B cell (primary cell): ENCODE measurements at regions not wholly inside any gene's neighbourhood (a gene's known extent, or its start where the extent isn't known, plus 50 kb on each side); places are given as distances from the start of the nearest gene placed in this dataset.

Source experiments
- ATAC-seq: fragments of 200-7000 bp; cut with Tn5 transposase; one replicate; pipeline ENCODE4 v1.10.0; 2021; ENCODE audit warnings: low read depth, mild to moderate bottlenecking, moderate number of reproducible peaks, moderate library complexity
- CTCF ChIA-PET: fragments of 350-600 bp; sonication (Branson Sonifier 250); formaldehyde crosslinking; loops from one replicate; lab custom pipeline; 2021; ENCODE audit warnings: antibody characterized with exemption, inconsistent platforms; lab: Charles Lee
- POLR2A ChIA-PET: fragments of 350-600 bp; sonication (Branson Sonifier 250); formaldehyde crosslinking; loops from one replicate; lab custom pipeline; 2021; ENCODE audit warnings: antibody characterized with exemption; lab: Charles Lee
- DNase-seq: peaks from one replicate; pipeline ENCODE4 v3.0.0; 2013
- H2AFZ ChIP-seq: 2 replicates; pipeline ENCODE4 v1.6.1; 2012; ENCODE audit warnings: mild to moderate bottlenecking, low read depth, low read length; ENCODE audit not compliant: insufficient read depth, poor library complexity, severe bottlenecking
- H3K27ac ChIP-seq, 2 donors: 1 replicate in 1 of 2; 2 replicates in 1 of 2; pipeline ENCODE4 v1.5.1; 2012 to 2013; ENCODE audit warnings: low read length in 2 of 2, mild to moderate bottlenecking in 2 of 2, moderate library complexity in 1 of 2
- H3K27me3 ChIP-seq, 4 experiments: fragments of 200-600 bp in 1 of 4; sonication (generic) in 1 of 4; replicated peaks in 1 of 4; 1 replicate in 2 of 4; 2 replicates in 2 of 4; pipeline versions ENCODE4 v1.6.1 to v1.7.0; 2013 to 2016; ENCODE audit warnings: low read length in 3 of 4, mild to moderate bottlenecking in 2 of 4, mixed read lengths in 1 of 4, moderate library complexity in 1 of 4; ENCODE audit not compliant: insufficient read depth in 4 of 4, control insufficient read depth in 3 of 4; ENCODE audit errors: control extremely low read depth in 1 of 4
- H3K36me3 ChIP-seq, 2 experiments: replicated peaks in 1 of 2; 1 replicate in 1 of 2; 2 replicates in 1 of 2; pipeline versions ENCODE4 v1.6.1 to v1.7.1; 2013; ENCODE audit warnings: low read length in 1 of 2; ENCODE audit not compliant: insufficient read depth in 2 of 2, control insufficient read depth in 1 of 2; ENCODE audit errors: control extremely low read depth in 1 of 2, extremely low read depth in 1 of 2
- H3K4me1 ChIP-seq, 2 donors: fragments of 200-600 bp in 1 of 2; sonication (generic) in 1 of 2; 1 replicate in 1 of 2; 2 replicates in 1 of 2; pipeline versions ENCODE4 v1.5.1 to v1.6.1; 2013 to 2017; ENCODE audit warnings: low read length in 2 of 2; ENCODE audit not compliant: control insufficient read depth in 2 of 2, insufficient read depth in 2 of 2
- H3K4me2 ChIP-seq: replicated peaks from 2 replicates; pipeline ENCODE3; 2012; ENCODE audit warnings: mild to moderate bottlenecking, low read depth, low read length; ENCODE audit not compliant: poor library complexity, severe bottlenecking
- H3K4me3 ChIP-seq, 5 experiments: fragments of 200-600 bp in 1 of 5; sonication (generic) in 1 of 5; 1 replicate in 3 of 5; 2 replicates in 2 of 5; pipeline versions ENCODE4 v1.5.1 to v1.7.0; 2011 to 2016; ENCODE audit warnings: low read length in 4 of 5, mild to moderate bottlenecking in 4 of 5, low read depth in 2 of 5, control low read depth in 1 of 5, moderate library complexity in 1 of 5; ENCODE audit not compliant: insufficient read depth in 1 of 5; ENCODE audit errors: control extremely low read depth in 1 of 5, extremely low read depth in 1 of 5
- H3K79me2 ChIP-seq: fragments of 200-600 bp; sonication (generic); one replicate; pipeline ENCODE4 v1.6.0; 2016; ENCODE audit warnings: low read length; ENCODE audit not compliant: control insufficient read depth, insufficient read depth
- H3K9ac ChIP-seq: fragments of 200-600 bp; sonication (generic); 2 replicates; pipeline ENCODE4 v1.6.1; 2017; ENCODE audit warnings: mild to moderate bottlenecking, low read length, moderate library complexity
- H3K9me3 ChIP-seq, 3 donors: one replicate each; pipeline versions ENCODE4 v1.6.1 to v1.7.1; 2013; ENCODE audit warnings: low read length in 2 of 3; ENCODE audit not compliant: control insufficient read depth in 2 of 3, insufficient read depth in 1 of 3; ENCODE audit errors: control extremely low read depth in 1 of 3
- H4K20me1 ChIP-seq: 2 replicates; pipeline ENCODE4 v1.6.0; 2012; ENCODE audit warnings: mild to moderate bottlenecking, low read length; ENCODE audit not compliant: insufficient read depth, control insufficient read depth, poor library complexity, severe bottlenecking
- H3K27ac Mint-ChIP-seq: one replicate; pipeline ENCODE4 v1.8.0; 2021; ENCODE audit warnings: mixed read lengths
- H3K27me3 Mint-ChIP-seq: one replicate; pipeline ENCODE4 v1.8.0; 2021; ENCODE audit warnings: mixed read lengths
- H3K4me1 Mint-ChIP-seq: one replicate; pipeline ENCODE4 v1.8.0; 2021; ENCODE audit warnings: mixed read lengths
- H3K4me3 Mint-ChIP-seq: one replicate; pipeline ENCODE4 v1.8.0; 2021; ENCODE audit warnings: mixed read lengths
- H3K9me3 Mint-ChIP-seq: one replicate; pipeline ENCODE4 v1.8.0; 2022; ENCODE audit warnings: mixed read lengths; ENCODE audit not compliant: insufficient read depth
- EZH2 ChIP-seq: IDR thresholded peaks from 2 replicates; pipeline ENCODE4 v1.6.1; 2012; ENCODE audit warnings: borderline replicate concordance, low read depth, mild to moderate bottlenecking, moderate library complexity, low read length; ENCODE audit not compliant: insufficient read depth, poor library complexity, severe bottlenecking
- WGBS: methylation state at CpG from one replicate; pipeline ENCODE4 v1.1.5; 2013; ENCODE audit warnings: missing lambda C conversion rate; ENCODE audit not compliant: insufficient coverage; 5-methylcytosine and 5-hydroxymethylcytosine counted together
- intact Hi-C: fragments of 100-400 bp; cut with micrococcal nuclease; formaldehyde crosslinking; loops from one replicate; pipeline ENCODE4 v1.10.0; 2022
- TF ChIP-seq, protein P1 (sequence below): fragments of 200-600 bp; IDR thresholded peaks from one replicate; pipeline ENCODE4 v1.8.0; 2022; ENCODE audit warnings: antibody characterized with exemption, mild to moderate bottlenecking

DNA sequence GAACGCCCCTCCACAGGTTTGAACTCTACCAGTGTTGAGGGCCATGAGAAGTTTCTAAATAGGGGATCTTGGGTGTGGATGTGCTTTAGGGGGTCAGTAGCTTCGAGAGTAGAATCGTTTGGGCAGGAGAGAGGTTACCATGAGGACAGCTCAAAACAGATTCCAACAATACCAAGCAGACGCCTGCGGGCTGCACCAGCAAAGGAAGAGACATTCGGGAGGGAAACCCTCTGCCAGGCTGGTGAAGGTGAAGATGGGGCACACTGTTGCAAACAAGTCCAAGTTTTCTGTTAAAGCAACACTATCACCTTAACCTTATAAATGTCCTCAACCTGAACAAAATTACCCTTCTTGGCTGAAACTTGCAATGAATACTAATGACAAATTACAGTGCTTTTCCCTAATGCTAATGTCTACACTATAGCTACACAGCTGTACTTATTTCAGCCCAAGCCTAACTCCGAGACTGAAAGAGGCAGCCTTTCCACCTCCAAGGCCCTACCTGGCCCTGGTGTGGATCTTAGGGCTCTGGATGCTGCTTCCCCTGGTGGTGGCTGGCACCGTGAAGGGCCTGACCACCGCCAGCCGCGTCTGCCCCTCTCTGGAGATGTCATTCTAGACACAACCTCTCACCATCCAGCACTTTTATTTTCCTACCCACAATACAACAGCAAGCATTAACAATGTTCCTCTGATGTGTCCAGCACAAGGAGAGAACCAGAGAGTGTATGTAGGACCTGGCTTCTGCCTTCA lies 80.1 kb downstream of the DLL1 start:
- no peaks in the 10 kb centered on the region for H3K36me3 ChIP-seq
- peaks cover 0 to 11% (median 0%) of the 10 kb centered on the region in 4 experiments for H3K27me3 ChIP-seq
- DNase-seq (no peak), ATAC-seq (no peak)
- H4K20me1 ChIP-seq, result no peaks in the 10 kb centered on the region
- no peak overlapping the region for H3K4me2 ChIP-seq
- no peak overlapping the region for H3K27ac ChIP-seq
- no peaks in the 10 kb centered on the region for H3K4me1 ChIP-seq
- no peaks in the 10 kb centered on the region for H3K79me2 ChIP-seq
- intact Hi-C loops, result no loop called here
- peaks cover 12% of the 10 kb centered on the region for H3K27me3 Mint-ChIP-seq
- no peak overlapping the region for H3K4me3 ChIP-seq
- 75% methylated on average over 6 of the region's 11 CpGs for WGBS
- H3K9ac ChIP-seq, result no peak overlapping the region
- CTCF ChIA-PET, result no interaction called here
- no peak for TF ChIP-seq EZH2
- TF ChIP-seq, protein P1, sequence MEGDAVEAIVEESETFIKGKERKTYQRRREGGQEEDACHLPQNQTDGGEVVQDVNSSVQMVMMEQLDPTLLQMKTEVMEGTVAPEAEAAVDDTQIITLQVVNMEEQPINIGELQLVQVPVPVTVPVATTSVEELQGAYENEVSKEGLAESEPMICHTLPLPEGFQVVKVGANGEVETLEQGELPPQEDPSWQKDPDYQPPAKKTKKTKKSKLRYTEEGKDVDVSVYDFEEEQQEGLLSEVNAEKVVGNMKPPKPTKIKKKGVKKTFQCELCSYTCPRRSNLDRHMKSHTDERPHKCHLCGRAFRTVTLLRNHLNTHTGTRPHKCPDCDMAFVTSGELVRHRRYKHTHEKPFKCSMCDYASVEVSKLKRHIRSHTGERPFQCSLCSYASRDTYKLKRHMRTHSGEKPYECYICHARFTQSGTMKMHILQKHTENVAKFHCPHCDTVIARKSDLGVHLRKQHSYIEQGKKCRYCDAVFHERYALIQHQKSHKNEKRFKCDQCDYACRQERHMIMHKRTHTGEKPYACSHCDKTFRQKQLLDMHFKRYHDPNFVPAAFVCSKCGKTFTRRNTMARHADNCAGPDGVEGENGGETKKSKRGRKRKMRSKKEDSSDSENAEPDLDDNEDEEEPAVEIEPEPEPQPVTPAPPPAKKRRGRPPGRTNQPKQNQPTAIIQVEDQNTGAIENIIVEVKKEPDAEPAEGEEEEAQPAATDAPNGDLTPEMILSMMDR, result no peak
- H3K9me3 Mint-ChIP-seq, result no peaks in the 10 kb centered on the region
- H3K9me3 ChIP-seq, result peaks cover 0 to 10% (median 0%) of the 10 kb centered on the region in 3 donors
- H3K27ac Mint-ChIP-seq, result no peak overlapping the region
- H2AFZ ChIP-seq, result no peak overlapping the region
- H3K4me3 Mint-ChIP-seq, result no peak overlapping the region
- H3K4me1 Mint-ChIP-seq, result no peaks in the 10 kb centered on the region
- POLR2A ChIA-PET, result no interaction called here

DNA sequence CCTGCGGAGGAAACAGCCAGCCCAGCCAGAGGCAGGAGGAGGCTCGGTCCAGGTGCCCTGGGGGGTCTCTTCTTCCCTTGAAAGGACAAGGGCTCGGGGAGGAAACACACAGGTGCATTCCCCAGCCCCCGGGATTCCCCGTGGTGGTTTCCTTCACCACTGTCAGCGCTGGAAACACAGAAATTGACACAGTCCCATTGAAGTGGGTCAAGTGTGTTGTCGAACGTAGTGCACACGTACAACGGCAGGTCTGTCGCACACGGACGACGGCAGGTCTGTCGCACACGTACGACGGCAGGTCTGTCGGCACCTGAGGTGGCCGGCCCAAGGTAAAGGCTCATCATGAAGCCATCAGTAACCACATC lies 80.9 kb downstream of the DLL1 start:
- WGBS, result 76% methylated on average over 18 of the region's 20 CpGs
- Mint-ChIP-seq H3K4me1 (no peaks in the 10 kb centered on the region), H3K4me3 (no peak overlapping the region), H3K27me3 (peaks cover 12% of the 10 kb centered on the region), H3K9me3 (no peaks in the 10 kb centered on the region), H3K27ac (no peak overlapping the region)
- Histone ChIP-seq H3K4me2 (no peak overlapping the region), H3K4me1 (no peaks in the 10 kb centered on the region), H3K36me3 (no peaks in the 10 kb centered on the region), H3K4me3 (no peak overlapping the region), H3K9me3 (peaks cover 0 to 10% (median 0%) of the 10 kb centered on the region in 3 donors), H3K9ac (no peak overlapping the region), H3K27me3 (peaks cover 0 to 11% (median 0%) of the 10 kb centered on the region in 4 experiments), H3K79me2 (no peaks in the 10 kb centered on the region), H4K20me1 (no peaks in the 10 kb centered on the region), H3K27ac (no peak overlapping the region), H2AFZ (no peak overlapping the region)
- ChIA-PET CTCF (no interaction called here), POLR2A (no interaction called here)
- intact Hi-C loops, result no loop called here
- TF ChIP-seq, protein P1, result no peak
- no peak for TF ChIP-seq EZH2
- ATAC-seq (no peak), DNase-seq (no peak)
